Mesothelial cell of epicardium (in vitro differentiated cells): ENCODE measurements at regions not wholly inside any gene's neighbourhood (a gene's known extent, or its start where the extent isn't known, plus 50 kb on each side); places are given as distances from the start of the nearest gene placed in this dataset.

ENCODE experiments used
- DNase-seq, 2 experiments: peaks; one replicate each; pipeline ENCODE4 v3.0.0; 2021; ENCODE audit warnings: low spot score in 2 of 2; ENCODE audit not compliant: unreplicated experiment in 2 of 2
- H3K27ac Mint-ChIP-seq: 2 replicates; pipeline ENCODE4 v1.8.0; 2021; ENCODE audit warnings: mixed read lengths
- H3K27me3 Mint-ChIP-seq: 2 replicates; pipeline ENCODE4 v1.8.0; 2021; ENCODE audit warnings: low read depth, mixed read lengths
- H3K36me3 Mint-ChIP-seq: 2 replicates; pipeline ENCODE4 v1.8.0; 2021; ENCODE audit warnings: mixed read lengths
- H3K4me1 Mint-ChIP-seq: 2 replicates; pipeline ENCODE4 v1.8.0; 2021; ENCODE audit warnings: mixed read lengths
- H3K4me3 Mint-ChIP-seq: 2 replicates; pipeline ENCODE4 v1.8.0; 2021; ENCODE audit warnings: mild to moderate bottlenecking, moderate library complexity, mixed read lengths
- H3K9me3 Mint-ChIP-seq: 2 replicates; pipeline ENCODE4 v1.8.0; 2021; ENCODE audit warnings: mixed read lengths
- CTCF ChIP-seq: fragments of 200-600 bp; sonication (generic); IDR thresholded peaks from one replicate; pipeline ENCODE4 v1.5.0; 2021; ENCODE audit warnings: antibody characterized with exemption; ENCODE audit not compliant: unreplicated experiment

GRCh38 chr5:6861667-6862066, 148.4 kb downstream of the TENT4A start:
- Mint-ChIP-seq H3K27me3 (peaks cover 5% of the 10 kb centered on the region), H3K36me3 (no peaks in the 10 kb centered on the region), H3K27ac (no peak overlapping the region), H3K9me3 (peaks cover 26% of the 10 kb centered on the region), H3K4me1 (no peaks in the 10 kb centered on the region), H3K4me3 (no peak overlapping the region)
- no peak for DNase-seq
- no peak for TF ChIP-seq CTCF

- no peak overlapping the region for H3K4me3 Mint-ChIP-seq
- TF ChIP-seq CTCF: no peak
- no peaks in the 10 kb centered on the region for H3K4me1 Mint-ChIP-seq
- no peak for DNase-seq
- no peak overlapping the region for H3K27ac Mint-ChIP-seq
- H3K9me3 Mint-ChIP-seq: peaks cover 26% of the 10 kb centered on the region
- H3K36me3 Mint-ChIP-seq: no peaks in the 10 kb centered on the region
- H3K27me3 Mint-ChIP-seq: peaks cover 5% of the 10 kb centered on the region
Observed at GRCh38 chr5:6862306-6862705, 149.1 kb downstream of the TENT4A start.

GRCh38 chr5:6867712-6868111, 154.5 kb downstream of the TENT4A start:
- no peak for DNase-seq
- H3K9me3 Mint-ChIP-seq: peaks cover 18% of the 10 kb centered on the region
- TF ChIP-seq CTCF: no peak
- H3K27me3 Mint-ChIP-seq: peaks cover 2% of the 10 kb centered on the region
- no peak overlapping the region for H3K4me3 Mint-ChIP-seq
- no peaks in the 10 kb centered on the region for H3K36me3 Mint-ChIP-seq
- H3K4me1 Mint-ChIP-seq: no peaks in the 10 kb centered on the region
- H3K27ac Mint-ChIP-seq: no peak overlapping the region

GRCh38 chr5:6868171-6868570, 154.9 kb downstream of the TENT4A start:
- no peak overlapping the region for H3K27ac Mint-ChIP-seq
- no peaks in the 10 kb centered on the region for H3K36me3 Mint-ChIP-seq
- no peak for DNase-seq
- no peak overlapping the region for H3K4me3 Mint-ChIP-seq
- peaks cover 2% of the 10 kb centered on the region for H3K27me3 Mint-ChIP-seq
- H3K4me1 Mint-ChIP-seq: no peaks in the 10 kb centered on the region
- H3K9me3 Mint-ChIP-seq: peaks cover 14% of the 10 kb centered on the region
- no peak for TF ChIP-seq CTCF

GRCh38 chr5:6868575-6869215, 155.5 kb downstream of the TENT4A start:
- Mint-ChIP-seq H3K27ac (no peak overlapping the region), H3K9me3 (peaks cover 8% of the 10 kb centered on the region), H3K27me3 (peaks cover 2% of the 10 kb centered on the region), H3K36me3 (no peaks in the 10 kb centered on the region), H3K4me1 (no peaks in the 10 kb centered on the region), H3K4me3 (no peak overlapping the region)
- no peak for TF ChIP-seq CTCF
- no peak for DNase-seq

- peaks cover 4% of the 10 kb centered on the region for H3K9me3 Mint-ChIP-seq
- H3K4me3 Mint-ChIP-seq: no peak overlapping the region
- no peaks in the 10 kb centered on the region for H3K27me3 Mint-ChIP-seq
- no peaks in the 10 kb centered on the region for H3K4me1 Mint-ChIP-seq
- TF ChIP-seq CTCF: no peak
- H3K36me3 Mint-ChIP-seq: no peaks in the 10 kb centered on the region
- DNase-seq: no peak
- no peak overlapping the region for H3K27ac Mint-ChIP-seq
Observed at GRCh38 chr5:6869677-6870076, 156.4 kb downstream of the TENT4A start.
